Epithelial cell of proximal tubule (primary cell): ENCODE measurements at regions not wholly inside any gene's neighbourhood (a gene's known extent, or its start where the extent isn't known, plus 50 kb on each side); places are given as distances from the start of the nearest gene placed in this dataset.

Experiments
- DNase-seq: peaks from one replicate; pipeline ENCODE4 v3.0.0-alpha.2; 2011; ENCODE audit warnings: low read depth
- H3K4me3 ChIP-seq: 2 replicates; pipeline ENCODE4 v1.5.1; 2011; ENCODE audit warnings: low read depth, mild to moderate bottlenecking, low read length
- CTCF ChIP-seq: conservative IDR thresholded peaks from 2 replicates; pipeline ENCODE4 v1.5.1; 2012; ENCODE audit warnings: low read depth, mild to moderate bottlenecking, low read length

DNA sequence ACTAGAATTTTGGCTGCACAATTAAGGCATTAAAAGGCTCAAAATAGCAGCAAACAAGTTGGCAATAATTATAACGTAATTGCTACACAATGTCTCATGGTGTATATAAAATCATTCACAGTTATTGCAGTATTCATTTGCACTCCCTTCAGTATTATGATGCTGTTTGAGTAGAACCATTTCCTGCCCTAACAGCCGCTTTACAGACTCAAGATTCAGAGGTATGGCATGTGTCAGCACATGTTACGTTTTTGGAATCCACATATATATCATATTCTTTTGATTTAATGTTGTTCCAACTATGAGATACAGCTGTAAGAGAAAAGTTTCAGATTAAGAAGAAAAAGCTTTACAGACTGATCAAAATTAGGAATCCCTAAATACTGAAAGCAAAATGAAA lies 56.3 kb upstream of the NCKAP5 start:
- no peak overlapping the region for H3K4me3 ChIP-seq
- no peak for DNase-seq
- TF ChIP-seq CTCF, result no peak

DNA sequence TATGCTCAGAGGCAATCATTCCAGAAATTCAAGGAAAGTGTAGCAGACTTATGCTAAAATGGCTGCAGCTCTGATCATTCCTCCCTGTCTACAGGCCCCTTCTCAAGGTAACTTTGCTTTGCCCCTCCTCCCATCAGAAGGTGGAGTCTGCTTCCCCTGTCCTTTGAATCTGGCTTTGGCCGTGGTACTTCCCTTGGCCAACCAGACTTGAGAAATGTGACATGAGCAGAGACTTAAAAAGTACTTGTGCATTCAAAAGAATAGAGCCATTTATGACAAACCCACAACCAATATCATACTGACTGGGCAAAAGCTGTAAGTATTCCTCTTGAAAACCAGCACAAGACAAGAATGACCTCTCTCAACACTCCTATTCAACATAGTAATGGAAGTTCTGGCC lies 59.5 kb upstream of the NCKAP5 start:
- no peak for TF ChIP-seq CTCF
- no peak overlapping the region for H3K4me3 ChIP-seq
- DNase-seq, result no peak

- no peak for DNase-seq
- no peak overlapping the region for H3K4me3 ChIP-seq
- TF ChIP-seq CTCF, result no peak
These were observed 65.0 kb upstream of the NCKAP5 start for GRCh38 chr2:133633309-133633708.

- no peak overlapping the region for H3K4me3 ChIP-seq
- TF ChIP-seq CTCF, result no peak
- DNase-seq, result peak; percentile 26
These were observed 65.7 kb upstream of the NCKAP5 start for GRCh38 chr2:133633881-133634409.

GRCh38 chr2:133635131-133635530 lies 66.9 kb upstream of the NCKAP5 start:
- TF ChIP-seq CTCF, result no peak
- DNase-seq, result no peak
- no peak overlapping the region for H3K4me3 ChIP-seq

DNA sequence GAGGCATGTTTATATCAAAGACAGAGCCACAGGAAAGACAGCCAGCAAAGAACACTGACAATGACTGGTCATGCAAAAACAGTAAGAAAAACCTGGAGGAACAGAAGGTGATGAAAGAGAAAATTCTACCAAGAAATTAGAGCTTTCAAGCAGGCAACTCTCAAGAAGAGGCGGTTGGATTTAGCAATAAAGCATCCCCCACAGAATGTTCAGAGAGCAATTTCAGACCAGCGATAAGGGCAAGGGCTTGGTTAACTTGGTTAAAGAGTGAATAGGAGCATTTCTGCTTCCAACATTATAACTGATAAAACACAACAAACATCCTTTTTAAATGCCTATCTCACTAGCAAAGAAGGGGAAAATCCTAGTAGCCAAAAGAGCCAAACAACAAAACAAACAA lies 68.0 kb upstream of the NCKAP5 start:
- no peak for TF ChIP-seq CTCF
- DNase-seq, result no peak
- no peak overlapping the region for H3K4me3 ChIP-seq

- no peak overlapping the region for H3K4me3 ChIP-seq
- TF ChIP-seq CTCF, result no peak
- no peak for DNase-seq
These were observed 71.8 kb upstream of the NCKAP5 start for GRCh38 chr2:133640103-133640502.
